H1 (cell line): ENCODE measurements at regions not wholly inside any gene's neighbourhood (a gene's known extent, or its start where the extent isn't known, plus 50 kb on each side); places are given as distances from the start of the nearest gene placed in this dataset.

Experiments used
- GABPA ChIP-seq: IDR thresholded peaks from 2 replicates; pipeline ENCODE4 v1.6.1; 2011; ENCODE audit warnings: mild to moderate bottlenecking, low read length, moderate library complexity, borderline replicate concordance; ENCODE audit not compliant: insufficient read depth
- KDM1A ChIP-seq: fragments of 200-600, 300-600 bp; sonication (generic); IDR thresholded peaks from 2 replicates; pipeline ENCODE4 v1.7.1; 2016; ENCODE audit warnings: mild to moderate bottlenecking, low read length, borderline replicate concordance
- POLR2AphosphoS5 ChIP-seq: IDR thresholded peaks from 2 replicates; pipeline ENCODE4 v1.6.1; 2011; ENCODE audit warnings: low read depth, low read length
- RAD21 ChIP-seq, 2 experiments: IDR thresholded peaks in 1 of 2; conservative IDR thresholded peaks in 1 of 2; 2 replicates each; pipeline ENCODE4 v1.6.1; 2011; ENCODE audit warnings: low read depth in 2 of 2, low read length in 2 of 2, improper control_type of control experiment in 1 of 2, inconsistent platforms in 1 of 2, mild to moderate bottlenecking in 1 of 2, moderate library complexity in 1 of 2
- SIN3A ChIP-seq, 2 experiments: IDR thresholded peaks in 1 of 2; conservative IDR thresholded peaks in 1 of 2; 2 replicates each; pipeline ENCODE4 v1.6.1; 2011 to 2012; ENCODE audit warnings: low read length in 2 of 2, improper control_type of control experiment in 1 of 2, low read depth in 1 of 2, mild to moderate bottlenecking in 1 of 2
- TAF7 ChIP-seq: optimal IDR thresholded peaks from 2 replicates; pipeline ENCODE3; 2011; ENCODE audit warnings: low read depth, mild to moderate bottlenecking, inconsistent platforms, low read length, moderate library complexity, borderline replicate concordance
- TCF12 ChIP-seq: IDR thresholded peaks from 2 replicates; pipeline ENCODE4 v1.6.1; 2011; ENCODE audit warnings: low read depth, mild to moderate bottlenecking, low read length
- TF ChIP-seq, protein P1 (sequence below): IDR thresholded peaks from 2 replicates; pipeline ENCODE4 v1.6.1; 2012; ENCODE audit warnings: low read length, inconsistent platforms

DNA sequence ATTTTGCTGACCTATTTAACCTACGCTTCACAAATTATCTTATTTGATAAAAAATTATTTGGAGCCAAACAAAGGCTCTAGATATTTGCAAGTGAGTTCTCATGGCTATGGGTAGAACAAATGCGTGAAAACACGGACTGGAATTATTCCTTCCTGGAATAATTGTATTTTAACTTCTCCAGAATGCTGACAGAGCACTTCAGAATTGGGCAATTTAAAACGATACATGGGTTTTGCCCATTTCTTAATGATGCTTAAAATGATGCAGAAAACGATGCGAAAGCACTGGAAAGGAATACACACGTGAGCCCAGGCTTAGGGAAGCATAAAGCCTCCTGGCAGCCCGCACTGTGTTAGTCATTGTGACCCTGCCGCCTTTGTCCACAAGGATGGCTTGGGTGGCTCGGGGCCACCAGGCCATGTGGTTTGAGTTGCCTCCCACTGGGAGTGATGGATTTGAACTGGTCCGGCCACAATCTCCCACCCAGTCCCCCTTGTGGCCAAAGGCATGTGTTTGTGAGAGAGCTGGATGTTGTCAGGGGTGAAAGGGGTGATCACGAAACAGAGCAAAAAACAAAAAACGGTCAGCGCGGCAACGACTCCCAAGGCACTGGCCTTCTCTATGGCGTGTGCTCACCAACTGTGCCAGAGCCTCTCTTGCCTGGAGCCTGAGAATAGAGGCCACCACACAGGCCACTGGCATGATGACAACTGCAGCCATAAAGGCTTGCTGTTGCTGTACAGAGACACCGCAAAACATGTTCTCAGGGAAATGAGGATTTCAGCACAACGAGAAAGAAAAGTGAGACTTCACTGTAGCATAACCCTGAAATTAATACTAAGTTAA lies 234.2 kb upstream of the ADAMTS16 start (continued):
- TF ChIP-seq TAF7, result no peak
- no peak for TF ChIP-seq SIN3A (conservative IDR thresholded peaks at IDR 0.05 in 1 of 2, IDR thresholded peaks at IDR 0.05 in 1 of 2; ENCODE audit: low read depth in 1 of 2, low read length in 2 of 2)
- TF ChIP-seq, protein P1, sequence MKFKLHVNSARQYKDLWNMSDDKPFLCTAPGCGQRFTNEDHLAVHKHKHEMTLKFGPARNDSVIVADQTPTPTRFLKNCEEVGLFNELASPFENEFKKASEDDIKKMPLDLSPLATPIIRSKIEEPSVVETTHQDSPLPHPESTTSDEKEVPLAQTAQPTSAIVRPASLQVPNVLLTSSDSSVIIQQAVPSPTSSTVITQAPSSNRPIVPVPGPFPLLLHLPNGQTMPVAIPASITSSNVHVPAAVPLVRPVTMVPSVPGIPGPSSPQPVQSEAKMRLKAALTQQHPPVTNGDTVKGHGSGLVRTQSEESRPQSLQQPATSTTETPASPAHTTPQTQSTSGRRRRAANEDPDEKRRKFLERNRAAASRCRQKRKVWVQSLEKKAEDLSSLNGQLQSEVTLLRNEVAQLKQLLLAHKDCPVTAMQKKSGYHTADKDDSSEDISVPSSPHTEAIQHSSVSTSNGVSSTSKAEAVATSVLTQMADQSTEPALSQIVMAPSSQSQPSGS, result no peak
- TF ChIP-seq GABPA, result no peak
- TF ChIP-seq TCF12, result no peak
- no peak for TF ChIP-seq POLR2AphosphoS5
- peak in 1 of 2 experiments; percentile 15; a peak in 2 of 4 replicates for TF ChIP-seq RAD21 (IDR thresholded peaks at IDR 0.05 in 1 of 2, conservative IDR thresholded peaks at IDR 0.05 in 1 of 2; ENCODE audit: low read depth in 2 of 2, low read length in 2 of 2)
- TF ChIP-seq KDM1A, result no peak
- TF ChIP-seq, all 59 proteins: peak for 4
